Inferior parietal cortex (tissue), 1 donor: ENCODE measurements at regions not wholly inside any gene's neighbourhood (a gene's known extent, or its start where the extent isn't known, plus 50 kb on each side); places are given as distances from the start of the nearest gene placed in this dataset.
"Not testable (repeated sequence)": the region's sequence is repeated elsewhere in the genome, so short reads cannot be mapped to it uniquely, and the experiment has no call there.

Experiments used
- DNase-seq: peaks from one replicate; pipeline ENCODE4 v3.0.0-alpha.2; 2016; ENCODE audit errors: extremely low spot score

DNA sequence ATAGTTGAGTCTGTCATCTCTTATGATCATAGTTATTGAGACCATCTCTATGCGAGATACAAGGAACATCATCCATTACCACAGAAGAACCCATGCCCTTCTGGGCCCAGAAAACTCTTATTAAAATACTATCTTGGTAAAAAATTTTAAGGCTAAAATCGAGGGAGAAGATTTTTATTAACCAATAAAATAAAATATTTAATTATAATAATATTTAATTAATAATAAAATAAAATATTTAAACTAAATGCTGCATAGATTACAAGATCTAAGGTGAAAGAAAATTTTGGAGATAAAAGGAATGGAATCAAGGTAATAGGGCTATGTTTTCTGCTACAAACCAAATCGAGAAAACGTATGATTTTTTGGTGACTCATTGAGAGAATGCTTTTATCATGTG is 540.2 kb downstream of the KCNH5 start:
- no peak for DNase-seq

DNA sequence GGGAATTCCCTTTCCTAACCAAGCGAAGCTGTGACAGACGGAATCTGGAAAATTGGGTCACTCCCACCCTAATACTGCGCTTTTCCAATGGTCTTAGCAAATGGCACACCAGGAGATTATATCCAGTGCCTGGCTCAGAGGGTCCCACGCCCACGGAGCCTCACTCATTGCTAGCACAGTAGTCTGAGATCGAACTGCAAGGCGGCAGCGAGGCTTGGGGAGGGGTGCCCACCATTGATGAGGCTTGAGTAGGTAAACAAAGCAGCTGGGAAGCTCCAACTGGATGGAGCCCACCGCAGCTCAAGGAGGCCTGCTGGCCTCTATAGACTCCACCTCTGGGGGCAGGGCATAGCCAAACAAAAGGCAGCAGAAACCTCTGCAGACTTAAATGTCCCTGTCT is 523.9 kb downstream of the KCNH5 start:
- DNase-seq: not testable (repeated sequence)

DNA sequence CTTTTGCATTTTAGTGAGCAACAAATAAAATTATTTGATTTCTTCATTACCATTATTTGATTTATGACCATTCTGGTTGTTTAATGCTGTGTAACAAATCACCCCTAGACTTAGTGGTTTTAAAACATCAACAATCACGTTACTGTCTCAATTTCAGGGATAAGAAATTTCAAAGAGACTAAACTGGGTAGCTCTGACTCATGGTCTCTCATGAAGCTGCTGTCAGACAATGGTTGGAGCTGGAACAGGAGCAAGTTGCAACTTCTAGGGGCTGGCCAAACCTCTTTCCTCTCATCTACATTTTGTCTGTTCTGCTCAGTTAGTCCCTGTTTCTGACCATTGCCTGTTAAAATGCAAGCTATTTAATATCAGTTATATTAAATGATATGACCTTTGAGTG is 517.0 kb downstream of the KCNH5 start:
- no peak for DNase-seq

DNA sequence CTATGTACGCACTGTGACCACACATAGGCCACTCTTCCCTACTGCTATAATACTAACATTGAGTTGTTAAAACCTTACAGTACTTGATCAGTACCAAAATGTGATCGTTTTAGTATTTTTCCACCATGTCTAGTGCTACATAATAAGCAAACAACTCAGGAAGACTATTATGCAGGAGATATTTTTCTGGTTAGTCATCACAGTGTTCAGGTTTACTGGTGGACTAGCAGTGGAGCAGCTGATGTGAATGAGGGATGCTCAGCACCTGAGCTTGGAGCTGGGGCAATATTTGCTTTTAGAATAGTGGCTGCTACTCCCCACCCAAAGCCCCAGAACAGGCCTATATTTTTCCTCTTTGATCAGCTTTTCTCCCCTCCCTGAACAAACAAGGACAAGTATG is 513.1 kb downstream of the KCNH5 start:
- DNase-seq: no peak

DNA sequence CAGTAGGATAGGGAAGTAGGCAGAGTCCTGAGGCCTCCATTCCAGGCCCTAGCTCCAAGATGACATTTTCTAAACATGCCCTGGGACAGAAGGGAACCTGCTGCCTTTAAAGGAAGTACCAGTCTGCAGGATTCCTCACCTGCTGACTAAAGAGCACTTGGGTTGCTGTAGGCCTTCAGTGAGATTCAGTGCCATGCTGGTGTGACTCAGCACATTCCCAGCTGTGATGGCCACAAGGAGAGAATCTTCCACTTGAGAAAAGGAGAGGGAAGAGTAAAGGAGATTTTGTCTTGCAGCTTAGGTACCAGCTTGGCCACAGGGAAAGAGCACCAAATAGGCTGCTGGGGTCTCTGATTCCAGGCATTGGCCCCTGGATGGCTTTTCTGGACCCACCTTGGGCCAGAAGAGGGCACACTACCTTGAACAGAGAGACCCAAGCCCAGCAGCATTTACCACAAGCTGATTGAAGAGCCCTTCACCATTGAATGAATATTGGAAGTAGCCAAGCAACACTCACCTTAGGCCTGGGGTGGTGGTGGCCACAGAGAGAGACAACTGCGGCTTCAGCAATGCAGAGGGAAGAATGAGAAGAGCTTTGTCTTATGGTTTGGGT is 498.3 kb downstream of the KCNH5 start:
- no peak for DNase-seq

DNA sequence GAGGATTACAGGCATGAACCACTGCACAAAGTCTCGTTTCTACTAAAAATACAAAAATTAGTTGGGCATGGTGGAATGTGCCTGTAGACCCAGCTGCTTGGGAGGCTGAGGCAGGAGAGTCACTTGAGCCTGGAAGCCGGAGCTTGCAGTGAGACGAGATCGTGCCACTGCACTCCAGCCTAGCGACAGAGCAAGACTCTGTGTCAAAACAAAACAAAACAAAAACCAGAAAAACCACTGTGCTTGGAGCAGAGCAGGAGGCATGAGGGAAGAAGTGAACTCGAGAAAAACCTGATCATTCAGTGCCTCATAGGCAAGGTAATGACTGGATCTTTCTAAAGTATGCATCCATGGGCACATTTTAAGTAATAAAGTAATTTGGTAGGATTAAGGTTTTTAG is 487.8 kb downstream of the KCNH5 start:
- DNase-seq: no peak

DNA sequence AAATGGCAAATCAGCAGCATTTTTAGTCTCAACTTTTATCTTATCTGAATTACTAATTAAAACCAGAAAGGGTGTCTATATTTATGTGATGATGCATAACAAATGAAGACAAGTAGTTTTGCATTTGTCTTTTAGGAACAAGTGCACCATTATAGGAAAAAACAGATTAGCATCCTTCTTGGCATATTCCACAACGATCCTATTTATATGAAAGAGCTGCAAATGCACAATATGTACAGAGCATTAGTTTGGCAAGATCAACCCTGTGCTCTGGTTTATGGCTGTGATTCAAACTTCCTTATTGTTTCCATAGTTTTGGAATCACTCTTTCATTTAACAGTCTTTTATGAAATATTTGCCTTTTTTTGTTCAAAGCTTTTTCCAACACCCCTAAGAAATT is 486.8 kb downstream of the KCNH5 start:
- DNase-seq: peak; percentile 34

DNA sequence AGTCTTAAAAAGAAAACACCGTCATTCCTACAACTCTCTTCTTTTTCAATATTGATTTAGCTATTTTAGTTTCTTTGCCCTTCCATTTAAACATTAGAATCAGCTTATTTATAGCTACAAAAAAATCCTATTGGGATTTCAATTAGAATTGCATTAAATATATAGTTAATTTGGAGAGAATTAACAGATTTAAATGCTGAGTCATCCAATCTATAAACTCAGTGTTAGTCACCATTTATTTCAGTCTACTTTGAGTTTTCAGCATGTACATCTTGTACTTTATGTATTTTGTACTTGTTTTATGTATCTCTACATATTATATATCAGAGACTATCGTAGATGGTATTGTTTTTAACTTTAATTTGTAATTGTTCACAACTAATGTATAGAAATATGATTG is 460.0 kb downstream of the KCNH5 start:
- DNase-seq: no peak

DNA sequence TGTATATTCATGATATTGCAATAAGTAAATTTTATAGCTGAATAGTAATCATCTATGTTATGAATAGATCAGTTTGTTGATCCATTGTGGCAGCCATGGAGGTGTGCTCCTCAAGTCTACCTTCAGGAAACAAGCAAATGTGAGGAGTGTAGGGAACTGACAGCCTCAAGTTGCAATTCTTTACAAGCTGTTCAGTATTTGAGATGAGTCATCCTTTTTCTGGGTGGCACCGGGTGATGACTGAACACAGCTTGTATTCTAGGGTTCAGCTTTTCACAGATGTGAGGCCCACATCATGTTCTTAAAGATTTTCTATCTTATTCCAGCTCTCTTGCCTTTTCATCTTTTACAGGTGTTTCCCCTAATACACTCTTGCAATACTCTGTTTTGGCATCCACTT is 452.4 kb downstream of the KCNH5 start:
- DNase-seq: no peak

DNA sequence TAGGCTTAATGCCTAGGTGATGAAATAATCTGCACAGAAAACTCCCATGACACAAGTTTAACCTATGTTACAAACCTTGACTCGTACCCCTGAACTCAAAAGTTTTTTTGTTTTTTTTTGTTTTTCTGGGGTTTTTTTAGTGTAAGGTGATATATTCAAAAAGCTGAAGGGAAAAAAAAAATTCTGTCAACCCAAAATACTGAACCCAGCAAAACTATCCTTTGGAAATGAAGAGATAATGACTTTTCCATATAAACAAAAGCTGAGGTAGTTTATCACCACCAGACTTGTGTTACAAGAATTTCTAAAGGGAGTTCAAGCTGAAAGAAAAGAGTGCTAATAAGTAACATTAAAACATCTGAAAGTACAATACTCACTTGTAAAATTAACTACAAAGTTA is 448.1 kb downstream of the KCNH5 start:
- no peak for DNase-seq

DNA sequence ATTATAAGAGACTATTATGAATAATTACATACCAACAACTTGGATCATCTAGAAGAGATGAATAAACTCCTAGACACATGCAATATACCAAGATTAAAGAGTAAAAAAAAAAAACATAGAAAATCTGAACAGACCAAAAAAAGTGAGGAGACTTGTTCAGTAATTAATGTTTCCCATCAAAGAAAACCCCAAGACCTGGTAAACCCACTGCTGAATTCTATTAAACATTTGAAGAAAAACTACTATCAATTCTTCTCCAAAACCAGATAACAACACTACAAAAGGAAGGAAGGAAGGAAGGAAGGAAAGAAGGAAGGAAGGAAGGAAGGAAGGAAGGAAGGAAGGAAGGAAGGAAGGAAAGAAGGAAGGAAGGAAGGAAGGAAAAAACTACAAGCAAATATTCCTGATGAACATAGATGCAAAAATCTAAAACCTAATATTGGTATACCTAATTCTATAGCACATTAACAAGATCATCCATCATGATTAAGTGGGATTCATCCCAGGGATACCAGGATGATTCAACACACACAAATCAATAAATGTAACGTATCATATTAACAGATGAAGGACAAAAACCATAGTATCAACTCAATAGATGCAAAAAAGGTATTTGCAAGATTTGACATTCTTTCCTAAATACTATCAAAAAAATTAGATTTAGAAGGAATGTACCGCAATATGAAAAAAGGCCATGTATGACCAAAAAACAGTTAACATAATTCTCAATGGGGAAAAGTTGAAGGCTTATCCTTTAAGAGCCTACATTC is 445.5 kb downstream of the KCNH5 start:
- DNase-seq: no peak

DNA sequence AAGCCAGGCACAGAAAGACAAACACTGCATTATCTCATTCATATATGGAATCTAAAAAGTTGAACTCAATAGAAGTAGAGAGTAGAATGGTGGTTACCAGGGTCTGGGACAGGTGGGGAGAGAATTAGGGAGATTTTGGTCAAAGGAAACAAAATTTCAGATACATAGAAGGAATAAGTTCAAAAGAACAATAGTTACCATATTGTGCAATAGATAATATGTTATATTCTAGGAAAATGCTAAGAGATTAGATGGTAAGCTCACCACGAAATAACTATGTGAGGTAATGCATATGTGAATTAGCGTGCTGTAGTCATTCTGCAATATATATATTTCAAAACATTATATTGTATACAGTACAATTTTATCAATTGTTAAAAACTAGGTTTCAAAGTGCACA is 442.5 kb downstream of the KCNH5 start:
- DNase-seq: no peak

DNA sequence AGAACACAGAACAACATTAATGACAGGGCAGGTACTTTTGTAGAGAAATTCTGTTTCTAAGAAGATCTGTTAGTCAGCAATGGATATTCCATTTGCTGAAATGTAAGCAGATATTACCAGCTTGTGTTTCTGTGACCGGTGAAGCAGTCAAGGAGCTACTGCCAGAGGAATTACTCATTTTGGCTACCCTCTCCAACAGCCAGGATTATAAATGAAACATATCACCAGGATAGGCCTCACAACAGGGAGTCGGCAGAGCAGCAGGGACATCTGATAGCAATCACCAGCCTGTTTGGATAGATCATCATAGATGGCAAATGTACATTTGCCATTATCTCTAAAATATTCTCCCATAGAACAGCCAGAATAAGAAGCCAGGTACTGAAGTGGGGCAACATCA is 440.7 kb downstream of the KCNH5 start:
- DNase-seq: no peak

DNA sequence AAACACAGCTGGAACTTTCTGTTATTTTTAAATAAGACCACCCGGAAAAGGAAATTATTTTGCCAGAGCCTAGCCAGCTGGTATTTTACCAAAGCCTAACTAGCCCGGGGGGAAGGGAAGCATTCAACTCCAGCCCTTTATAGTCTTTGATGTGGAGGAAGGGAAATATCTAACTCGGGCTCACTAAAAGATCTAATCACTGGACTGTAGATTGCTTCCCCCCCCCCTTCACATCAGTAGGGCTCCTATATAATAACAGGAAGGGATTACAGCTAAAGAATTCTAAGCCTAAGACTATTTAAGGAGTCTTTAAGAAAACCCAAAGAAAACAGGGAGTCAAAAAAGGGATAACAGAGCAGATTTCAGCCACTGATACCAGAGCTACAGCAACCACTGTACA is 431.1 kb downstream of the KCNH5 start:
- DNase-seq: no peak

DNA sequence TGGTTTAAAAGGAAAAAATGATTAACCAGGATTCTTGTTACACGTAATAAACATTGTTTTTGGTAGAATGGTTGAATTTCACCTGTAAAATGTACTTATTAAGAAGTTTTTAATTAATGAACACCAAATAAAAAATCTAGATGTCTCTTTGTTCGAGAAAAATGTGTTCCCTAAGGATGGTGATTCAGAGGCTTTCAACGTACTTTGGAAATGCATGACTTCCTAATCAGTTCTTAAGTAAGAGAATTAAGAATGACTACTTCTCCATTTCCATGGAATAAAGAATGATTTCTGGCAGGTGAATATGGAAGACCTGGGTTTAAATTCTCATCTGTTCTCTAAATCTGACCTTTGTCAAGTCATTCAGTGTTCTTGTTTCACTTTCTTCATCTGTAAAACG is 428.6 kb downstream of the KCNH5 start:
- no peak for DNase-seq

DNA sequence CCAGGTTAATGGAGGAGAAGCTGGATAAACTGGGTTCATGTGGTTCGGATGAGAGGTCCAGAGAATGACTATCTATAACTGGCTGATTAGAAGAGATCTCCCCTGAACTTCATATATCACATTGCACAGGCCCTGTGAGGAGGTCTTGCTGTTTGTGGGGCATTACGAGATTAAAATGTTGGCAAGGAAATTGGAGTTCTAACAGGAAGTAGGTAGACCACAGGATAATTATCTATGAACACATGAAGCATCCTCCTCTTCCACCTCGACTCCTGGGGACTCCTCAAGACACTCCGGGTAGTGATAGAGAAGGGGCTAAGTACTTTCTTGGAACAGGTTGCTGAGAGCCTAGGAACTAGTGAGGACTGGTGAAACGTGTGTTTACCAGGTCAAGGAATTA is 418.8 kb downstream of the KCNH5 start:
- DNase-seq: no peak

DNA sequence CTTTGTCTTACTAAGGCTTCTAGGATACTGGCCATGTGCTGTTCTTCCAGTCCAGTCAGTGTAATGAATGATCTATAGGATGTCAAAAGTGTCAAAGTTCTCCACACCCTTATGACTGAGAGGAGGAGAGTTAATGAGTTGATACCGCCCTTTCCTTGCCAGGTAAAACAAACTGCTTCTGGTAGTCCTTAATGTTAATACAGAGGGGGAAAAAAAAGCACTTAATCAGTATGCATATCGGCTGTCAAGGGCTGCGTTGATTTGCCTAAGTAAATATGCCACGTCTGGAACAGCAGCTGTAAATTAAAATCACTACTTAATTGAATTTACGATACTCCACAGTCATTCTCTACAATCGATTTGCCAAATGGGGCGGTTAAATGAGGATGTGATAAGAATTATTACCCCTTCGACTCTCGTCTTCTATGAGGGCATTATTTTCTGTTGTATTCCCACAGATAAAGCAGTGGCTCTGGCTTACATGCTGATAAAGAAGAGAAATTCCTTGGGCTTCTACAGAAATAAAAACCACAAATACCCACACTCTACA is 416.0 kb downstream of the KCNH5 start:
- DNase-seq: no peak

DNA sequence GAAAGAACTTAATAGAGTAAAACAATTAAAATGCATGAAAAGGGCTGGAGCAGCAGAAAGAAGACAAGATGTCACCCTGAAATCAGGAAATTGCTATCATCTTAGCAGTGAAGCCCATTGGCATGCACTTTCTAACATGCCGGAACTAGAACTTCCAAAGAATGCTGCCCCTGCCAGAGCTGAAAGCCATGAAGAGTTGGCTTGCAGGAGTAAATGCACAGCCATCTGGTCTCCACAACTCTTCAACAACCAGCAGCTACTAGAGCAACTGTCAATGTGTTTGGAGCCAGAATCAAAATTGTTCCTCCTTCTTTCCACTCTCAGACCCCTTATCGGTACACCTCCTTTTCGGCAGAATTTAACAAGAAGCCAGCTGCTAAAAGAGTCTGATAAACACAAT is 414.1 kb downstream of the KCNH5 start:
- no peak for DNase-seq

DNA sequence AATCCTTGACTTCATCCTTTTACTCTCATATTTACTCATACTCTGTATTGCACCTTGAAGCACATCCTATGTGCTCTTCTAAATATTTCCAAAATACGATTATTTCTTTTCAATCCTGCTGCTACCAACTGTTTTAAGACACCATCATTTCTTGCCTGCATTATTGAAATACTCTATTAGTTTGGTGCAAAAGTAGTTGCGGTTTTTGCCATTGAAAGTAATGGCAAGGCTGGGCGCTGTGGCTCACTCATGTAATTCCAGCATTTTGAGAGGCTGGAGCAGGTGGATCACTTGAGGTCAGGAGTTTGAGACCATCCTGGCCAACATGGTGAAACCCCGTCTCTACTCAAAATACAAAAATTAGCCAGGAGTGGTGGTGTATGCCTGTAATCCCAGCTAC is 412.5 kb downstream of the KCNH5 start:
- no peak for DNase-seq

DNA sequence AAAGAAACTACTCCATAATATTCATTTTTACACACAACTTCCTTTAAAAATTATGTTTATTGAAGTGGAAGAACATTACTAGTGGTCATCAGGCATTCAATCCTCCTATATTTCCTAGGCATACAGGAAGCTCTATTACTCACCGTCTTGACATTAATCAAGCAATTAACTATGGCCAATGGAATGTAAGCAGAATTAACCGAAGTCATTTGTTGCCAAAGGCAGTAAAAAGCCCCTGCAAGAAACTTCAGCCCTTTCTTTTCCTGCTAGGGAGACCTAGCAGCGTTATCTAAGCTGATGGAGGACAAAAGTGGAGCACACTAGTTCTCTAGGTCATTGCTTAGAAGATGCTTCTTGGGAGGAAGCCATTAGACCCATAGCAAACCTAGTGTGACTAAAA is 399.6 kb downstream of the KCNH5 start:
- DNase-seq: no peak
